AG10803 (cell line): ENCODE measurements at regions not wholly inside any gene's neighbourhood (a gene's known extent, or its start where the extent isn't known, plus 50 kb on each side); places are given as distances from the start of the nearest gene placed in this dataset.
"Not testable (repeated sequence)": the region's sequence is repeated elsewhere in the genome, so short reads cannot be mapped to it uniquely, and the experiment has no call there.

Experiments used
- DNase-seq: peaks from one replicate; pipeline ENCODE4 v3.0.0; 2010; ENCODE audit warnings: low read depth
- H3K4me3 ChIP-seq: 2 replicates; pipeline ENCODE4 v1.5.1; 2011; ENCODE audit warnings: mild to moderate bottlenecking, low read length, control low read depth
- CTCF ChIP-seq: conservative IDR thresholded peaks from 2 replicates; pipeline ENCODE4 v1.5.1; 2011; ENCODE audit warnings: mild to moderate bottlenecking, low read length, control low read depth, inconsistent platforms

GRCh38 chr14:21804981-21805380 lies 131.4 kb upstream of the OR4E1 start:
- no peak for TF ChIP-seq CTCF
- no peak for DNase-seq
- H3K4me3 ChIP-seq = no peak overlapping the region

- no peak for TF ChIP-seq CTCF
Observed at GRCh38 chr14:21802441-21802840, 128.8 kb upstream of the OR4E1 start.

GRCh38 chr14:21796916-21797315 lies 123.3 kb upstream of the OR4E1 start:
- TF ChIP-seq CTCF = no peak
- no peak overlapping the region for H3K4me3 ChIP-seq
- DNase-seq = no peak

More at GRCh38 chr14:21802441-21802840, 128.8 kb upstream of the OR4E1 start:
- H3K4me3 ChIP-seq = no peak overlapping the region
- DNase-seq = no peak

GRCh38 chr14:21795456-21795855 lies 121.8 kb upstream of the OR4E1 start:
- TF ChIP-seq CTCF = no peak
- no peak overlapping the region for H3K4me3 ChIP-seq
- DNase-seq = no peak

- H3K4me3 ChIP-seq = no peak overlapping the region
- no peak for DNase-seq
- no peak for TF ChIP-seq CTCF
Observed at GRCh38 chr14:21791749-21792148, 118.1 kb upstream of the OR4E1 start.

GRCh38 chr14:21788687-21789086 lies 115.1 kb upstream of the OR4E1 start:
- H3K4me3 ChIP-seq, DNase-seq: not testable (repeated sequence)

GRCh38 chr14:21787242-21787641 lies 113.6 kb upstream of the OR4E1 start:
- not testable (repeated sequence) for H3K4me3 ChIP-seq, DNase-seq

- no peak overlapping the region for H3K4me3 ChIP-seq
- no peak for DNase-seq
- no peak for TF ChIP-seq CTCF
Observed at GRCh38 chr14:21781543-21781942, 107.9 kb upstream of the OR4E1 start.
